Neural cell (in vitro differentiated cells): ENCODE measurements at regions not wholly inside any gene's neighbourhood (a gene's known extent, or its start where the extent isn't known, plus 50 kb on each side); places are given as distances from the start of the nearest gene placed in this dataset.

ENCODE experiments used
- H2AFZ ChIP-seq: fragments of 200-600, 300-800 bp; sonication (generic), shearing (Covaris generic); 2 replicates; pipeline ENCODE4 v1.6.0; 2014; ENCODE audit warnings: low read depth, mild to moderate bottlenecking, antibody characterized with exemption, low read length, moderate library complexity
- H3F3A ChIP-seq: fragments of 200-600 bp; shearing (Covaris generic); 2 replicates; pipeline ENCODE4 v1.6.1; 2016; ENCODE audit warnings: mild to moderate bottlenecking, moderate library complexity, mixed read lengths, antibody characterized with exemption, low read length; ENCODE audit not compliant: insufficient read depth, poor library complexity, severe bottlenecking
- H3K27ac ChIP-seq: fragments of 200-600, 300-800 bp; sonication (generic), shearing (Covaris generic); 2 replicates; pipeline ENCODE4 v1.5.1; 2014; ENCODE audit warnings: mild to moderate bottlenecking, low read length, moderate library complexity
- H3K27me3 ChIP-seq: fragments of 300-800, 200-600 bp; sonication (generic), shearing (Covaris generic); 2 replicates; pipeline ENCODE4 v1.6.0; 2014; ENCODE audit warnings: mild to moderate bottlenecking, low read depth, low read length, moderate library complexity; ENCODE audit not compliant: insufficient read depth
- H3K36me3 ChIP-seq: fragments of 300-800, 200-600 bp; sonication (generic), shearing (Covaris generic); 2 replicates; pipeline ENCODE4 v1.5.1; 2014; ENCODE audit warnings: mild to moderate bottlenecking, antibody characterized with exemption, low read length, moderate library complexity; ENCODE audit not compliant: insufficient read depth
- H3K4me2 ChIP-seq: fragments of 300-800, 200-600 bp; sonication (generic), shearing (Covaris generic); 2 replicates; pipeline ENCODE4 v1.6.0; 2014; ENCODE audit warnings: mild to moderate bottlenecking, low read length
- H3K4me3 ChIP-seq: fragments of 300-800, 200-600 bp; sonication (generic), shearing (Covaris generic); 2 replicates; pipeline ENCODE4 v1.5.1; 2014; ENCODE audit warnings: mild to moderate bottlenecking, low read length, moderate library complexity
- H3K79me2 ChIP-seq: fragments of 200-600 bp; shearing (Covaris generic); replicated peaks from 2 replicates; pipeline ENCODE4 v1.6.0; 2014; ENCODE audit warnings: mild to moderate bottlenecking, low read length, moderate library complexity; ENCODE audit not compliant: insufficient read depth
- H3K9ac ChIP-seq: fragments of 300-800, 200-600 bp; sonication (generic), shearing (Covaris generic); 2 replicates; pipeline ENCODE4 v1.6.1; 2016; ENCODE audit warnings: mild to moderate bottlenecking, low read length, mixed read lengths
- H3K9me2 ChIP-seq: fragments of 200-600 bp; shearing (Covaris generic); 2 replicates; pipeline ENCODE4 v1.6.1; 2016; ENCODE audit warnings: mild to moderate bottlenecking, low read length, mixed read lengths; ENCODE audit not compliant: insufficient read depth
- H3K9me3 ChIP-seq: fragments of 200-600, 300-800 bp; sonication (generic), shearing (Covaris generic); 2 replicates; pipeline ENCODE4 v1.6.1; 2016; ENCODE audit warnings: mild to moderate bottlenecking, mixed run types, low read length, moderate library complexity, mixed read lengths
- H4K20me1 ChIP-seq: fragments of 200-600 bp; shearing (Covaris generic); 2 replicates; pipeline ENCODE4 v1.6.1; 2016; ENCODE audit warnings: mild to moderate bottlenecking, mixed run types; ENCODE audit not compliant: insufficient read depth
- EP300 ChIP-seq: fragments of 450-650 bp; conservative IDR thresholded peaks from 2 replicates; pipeline ENCODE4 v1.6.1; 2014; ENCODE audit warnings: antibody characterized with exemption, mild to moderate bottlenecking, moderate library complexity; ENCODE audit not compliant: poor library complexity, severe bottlenecking
- EZH2 ChIP-seq: fragments of 200-600, 300-800 bp; shearing (Covaris generic), sonication (generic); IDR thresholded peaks from 2 replicates; pipeline ENCODE4 v1.6.1; 2014; ENCODE audit warnings: antibody characterized with exemption, low read length, borderline replicate concordance, mild to moderate bottlenecking; ENCODE audit not compliant: insufficient read depth, poor library complexity, severe bottlenecking
- MXI1 ChIP-seq: fragments of 450-650 bp; conservative IDR thresholded peaks from 2 replicates; pipeline ENCODE4 v1.6.1; 2014; ENCODE audit warnings: antibody characterized with exemption, mild to moderate bottlenecking; ENCODE audit not compliant: poor library complexity, severe bottlenecking
- POLR2AphosphoS5 ChIP-seq: IDR thresholded peaks from 2 replicates; pipeline ENCODE4 v1.6.1; 2012
- RAD21 ChIP-seq: fragments of 450-650 bp; conservative IDR thresholded peaks from 2 replicates; pipeline ENCODE4 v1.6.1; 2014; ENCODE audit warnings: antibody characterized with exemption, mild to moderate bottlenecking, moderate library complexity
- SMC3 ChIP-seq: fragments of 450-650 bp; conservative IDR thresholded peaks from 2 replicates; pipeline ENCODE4 v1.6.1; 2014; ENCODE audit warnings: antibody characterized with exemption, mild to moderate bottlenecking, moderate library complexity; ENCODE audit not compliant: poor library complexity
- TAF1 ChIP-seq: IDR thresholded peaks from 2 replicates; pipeline ENCODE4 v1.6.1; 2012; ENCODE audit warnings: low read depth
- TF ChIP-seq, protein P1 (sequence below): IDR thresholded peaks from 2 replicates; pipeline ENCODE4 v1.6.1; 2012; ENCODE audit warnings: borderline replicate concordance
- TF ChIP-seq, protein P2 (sequence below): fragments of 450-650 bp; IDR thresholded peaks from 2 replicates; pipeline ENCODE4 v1.5.1; 2014; ENCODE audit warnings: antibody characterized with exemption, mild to moderate bottlenecking, moderate library complexity; ENCODE audit not compliant: poor library complexity, severe bottlenecking

DNA sequence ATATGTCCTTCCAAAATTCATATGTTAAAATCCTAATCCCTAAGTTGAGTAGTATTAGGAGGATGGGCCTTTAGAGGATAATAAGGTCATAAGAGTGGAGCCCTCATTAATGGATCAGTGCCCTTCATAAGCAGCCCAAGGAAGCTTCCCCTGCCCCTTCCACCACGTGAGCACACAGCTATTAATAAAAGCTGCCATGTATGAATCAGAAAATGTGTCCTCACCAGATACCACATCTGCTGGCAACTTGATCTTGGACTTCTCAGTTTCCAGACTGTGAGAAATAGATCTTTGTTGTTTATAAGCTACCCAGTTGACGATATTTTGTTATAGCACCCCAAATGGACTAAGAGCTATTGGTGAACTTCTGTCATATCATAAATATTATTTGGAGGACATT lies 207.7 kb upstream of the HDDC2 start:
- Histone ChIP-seq H2AFZ (no peak overlapping the region), H3K27me3 (no peaks in the 10 kb centered on the region), H3F3A (no peaks in the 10 kb centered on the region), H3K27ac (no peak overlapping the region), H3K9ac (no peak overlapping the region), H3K9me3 (no peaks in the 10 kb centered on the region), H3K4me2 (no peak overlapping the region), H4K20me1 (no peaks in the 10 kb centered on the region), H3K9me2 (no peaks in the 10 kb centered on the region), H3K4me3 (no peak overlapping the region), H3K36me3 (no peaks in the 10 kb centered on the region), H3K79me2 (no peaks in the 10 kb centered on the region)
- TF ChIP-seq RAD21 (no peak), POLR2AphosphoS5 (no peak), SMC3 (no peak), TAF1 (no peak)
- TF ChIP-seq, protein P1, sequence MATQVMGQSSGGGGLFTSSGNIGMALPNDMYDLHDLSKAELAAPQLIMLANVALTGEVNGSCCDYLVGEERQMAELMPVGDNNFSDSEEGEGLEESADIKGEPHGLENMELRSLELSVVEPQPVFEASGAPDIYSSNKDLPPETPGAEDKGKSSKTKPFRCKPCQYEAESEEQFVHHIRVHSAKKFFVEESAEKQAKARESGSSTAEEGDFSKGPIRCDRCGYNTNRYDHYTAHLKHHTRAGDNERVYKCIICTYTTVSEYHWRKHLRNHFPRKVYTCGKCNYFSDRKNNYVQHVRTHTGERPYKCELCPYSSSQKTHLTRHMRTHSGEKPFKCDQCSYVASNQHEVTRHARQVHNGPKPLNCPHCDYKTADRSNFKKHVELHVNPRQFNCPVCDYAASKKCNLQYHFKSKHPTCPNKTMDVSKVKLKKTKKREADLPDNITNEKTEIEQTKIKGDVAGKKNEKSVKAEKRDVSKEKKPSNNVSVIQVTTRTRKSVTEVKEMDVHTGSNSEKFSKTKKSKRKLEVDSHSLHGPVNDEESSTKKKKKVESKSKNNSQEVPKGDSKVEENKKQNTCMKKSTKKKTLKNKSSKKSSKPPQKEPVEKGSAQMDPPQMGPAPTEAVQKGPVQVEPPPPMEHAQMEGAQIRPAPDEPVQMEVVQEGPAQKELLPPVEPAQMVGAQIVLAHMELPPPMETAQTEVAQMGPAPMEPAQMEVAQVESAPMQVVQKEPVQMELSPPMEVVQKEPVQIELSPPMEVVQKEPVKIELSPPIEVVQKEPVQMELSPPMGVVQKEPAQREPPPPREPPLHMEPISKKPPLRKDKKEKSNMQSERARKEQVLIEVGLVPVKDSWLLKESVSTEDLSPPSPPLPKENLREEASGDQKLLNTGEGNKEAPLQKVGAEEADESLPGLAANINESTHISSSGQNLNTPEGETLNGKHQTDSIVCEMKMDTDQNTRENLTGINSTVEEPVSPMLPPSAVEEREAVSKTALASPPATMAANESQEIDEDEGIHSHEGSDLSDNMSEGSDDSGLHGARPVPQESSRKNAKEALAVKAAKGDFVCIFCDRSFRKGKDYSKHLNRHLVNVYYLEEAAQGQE = no peak

DNA sequence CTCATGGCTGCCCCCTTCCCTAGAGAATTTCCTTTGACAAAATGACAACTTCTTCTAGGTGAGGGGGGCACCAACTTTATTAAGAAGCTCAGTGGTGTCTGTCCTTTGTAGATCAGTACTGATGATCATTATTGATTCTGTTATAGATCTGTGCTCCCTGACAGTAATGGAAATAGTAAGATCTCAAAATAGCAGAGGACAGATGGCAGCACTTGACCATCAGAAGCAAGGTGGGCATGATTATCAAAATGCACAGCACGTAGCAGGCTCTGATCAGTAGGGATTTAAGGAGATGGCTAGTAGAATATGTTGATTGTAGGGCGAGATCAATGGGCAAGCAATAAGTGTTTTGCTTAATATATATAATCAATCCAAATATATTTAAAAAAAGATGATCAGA lies 208.6 kb upstream of the HDDC2 start:
- no peaks in the 10 kb centered on the region for H3K27me3 ChIP-seq
- no peak for TF ChIP-seq RAD21
- TF ChIP-seq, protein P1 = no peak
- TF ChIP-seq SMC3 = no peak
- TF ChIP-seq EZH2 = no peak
- TF ChIP-seq TAF1 = no peak
- no peak for TF ChIP-seq MXI1
- TF ChIP-seq, protein P2, sequence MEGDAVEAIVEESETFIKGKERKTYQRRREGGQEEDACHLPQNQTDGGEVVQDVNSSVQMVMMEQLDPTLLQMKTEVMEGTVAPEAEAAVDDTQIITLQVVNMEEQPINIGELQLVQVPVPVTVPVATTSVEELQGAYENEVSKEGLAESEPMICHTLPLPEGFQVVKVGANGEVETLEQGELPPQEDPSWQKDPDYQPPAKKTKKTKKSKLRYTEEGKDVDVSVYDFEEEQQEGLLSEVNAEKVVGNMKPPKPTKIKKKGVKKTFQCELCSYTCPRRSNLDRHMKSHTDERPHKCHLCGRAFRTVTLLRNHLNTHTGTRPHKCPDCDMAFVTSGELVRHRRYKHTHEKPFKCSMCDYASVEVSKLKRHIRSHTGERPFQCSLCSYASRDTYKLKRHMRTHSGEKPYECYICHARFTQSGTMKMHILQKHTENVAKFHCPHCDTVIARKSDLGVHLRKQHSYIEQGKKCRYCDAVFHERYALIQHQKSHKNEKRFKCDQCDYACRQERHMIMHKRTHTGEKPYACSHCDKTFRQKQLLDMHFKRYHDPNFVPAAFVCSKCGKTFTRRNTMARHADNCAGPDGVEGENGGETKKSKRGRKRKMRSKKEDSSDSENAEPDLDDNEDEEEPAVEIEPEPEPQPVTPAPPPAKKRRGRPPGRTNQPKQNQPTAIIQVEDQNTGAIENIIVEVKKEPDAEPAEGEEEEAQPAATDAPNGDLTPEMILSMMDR = no peak
- TF ChIP-seq POLR2AphosphoS5 = no peak
- TF ChIP-seq EP300 = no peak
- no peak overlapping the region for H3K4me3 ChIP-seq
- no peaks in the 10 kb centered on the region for H3K9me2 ChIP-seq
- H3K4me2 ChIP-seq = no peak overlapping the region
- H3K27ac ChIP-seq = no peak overlapping the region
- H3K9me3 ChIP-seq = no peaks in the 10 kb centered on the region
- no peaks in the 10 kb centered on the region for H3K79me2 ChIP-seq
- H2AFZ ChIP-seq = no peak overlapping the region
- no peak overlapping the region for H3K9ac ChIP-seq
- no peaks in the 10 kb centered on the region for H3F3A ChIP-seq
- no peaks in the 10 kb centered on the region for H4K20me1 ChIP-seq
- no peaks in the 10 kb centered on the region for H3K36me3 ChIP-seq
